ENCODE measurements at regions not wholly inside any gene's neighbourhood (a gene's known extent, or its start where the extent isn't known, plus 50 kb on each side); places are given as distances from the start of the nearest gene placed in this dataset.

- ATAC-seq (no peak), DNase-seq (ENCODE audit: extremely low read depth in 1 of 4, low spot score in 3 of 4) (no peak), FAIRE-seq (no peak)
- 4% methylated on average over 3 of the region's 3 CpGs for WGBS (ENCODE audit: insufficient coverage, low coverage, missing lambda C conversion rate)
- TF ChIP-seq ZNF644 (tag; IDR thresholded peaks at IDR 0.05; ENCODE audit: low read depth), result no peak
- TF ChIP-seq DIDO1 (tag; IDR thresholded peaks at IDR 0.05; ENCODE audit: low read depth), result no peak
- no peak for TF ChIP-seq ZNF395 (CRISPR knock-in tag; IDR thresholded peaks at IDR 0.05)
- TF ChIP-seq KDM2B (CRISPR knock-in tag; IDR thresholded peaks at IDR 0.05), result no peak
- TF ChIP-seq RCOR1 (IDR thresholded peaks at IDR 0.05; ENCODE audit: borderline replicate concordance in 1 of 2, low read depth in 2 of 2, low read length in 2 of 2), result no peak
- TF ChIP-seq EGR1 (conservative IDR thresholded peaks at IDR 0.05), result no peak
- no peak for TF ChIP-seq GATAD2A (IDR thresholded peaks at IDR 0.05)
- TF ChIP-seq EZH2 (IDR thresholded peaks at IDR 0.05; ENCODE audit: borderline replicate concordance, low read depth, low read length), result no peak
- TF ChIP-seq, protein P1, sequence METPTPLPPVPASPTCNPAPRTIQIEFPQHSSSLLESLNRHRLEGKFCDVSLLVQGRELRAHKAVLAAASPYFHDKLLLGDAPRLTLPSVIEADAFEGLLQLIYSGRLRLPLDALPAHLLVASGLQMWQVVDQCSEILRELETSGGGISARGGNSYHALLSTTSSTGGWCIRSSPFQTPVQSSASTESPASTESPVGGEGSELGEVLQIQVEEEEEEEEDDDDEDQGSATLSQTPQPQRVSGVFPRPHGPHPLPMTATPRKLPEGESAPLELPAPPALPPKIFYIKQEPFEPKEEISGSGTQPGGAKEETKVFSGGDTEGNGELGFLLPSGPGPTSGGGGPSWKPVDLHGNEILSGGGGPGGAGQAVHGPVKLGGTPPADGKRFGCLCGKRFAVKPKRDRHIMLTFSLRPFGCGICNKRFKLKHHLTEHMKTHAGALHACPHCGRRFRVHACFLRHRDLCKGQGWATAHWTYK (CRISPR knock-in tag; IDR thresholded peaks at IDR 0.05), result no peak
- TF ChIP-seq SMARCB1 (IDR thresholded peaks at IDR 0.05; ENCODE audit: insufficient read length, low read depth), result no peak
- TF ChIP-seq DEAF1 (CRISPR knock-in tag; IDR thresholded peaks at IDR 0.05), result no peak
- no peak for TF ChIP-seq SREBF1 (IDR thresholded peaks at IDR 0.05; ENCODE audit: borderline replicate concordance, low read depth, low read length)
- no peak for TF ChIP-seq PTBP1 (IDR thresholded peaks at IDR 0.05; ENCODE audit: low read depth, low read length)
- TF ChIP-seq CREM (IDR thresholded peaks at IDR 0.05; ENCODE audit: low read depth), result no peak
- TF ChIP-seq ZNF79 (CRISPR knock-in tag; IDR thresholded peaks at IDR 0.05; ENCODE audit: low read depth), result no peak
- no peak for TF ChIP-seq ZFPM2 (CRISPR knock-in tag; IDR thresholded peaks at IDR 0.05)
- no peak for TF ChIP-seq SAFB (IDR thresholded peaks at IDR 0.05; ENCODE audit: borderline replicate concordance, low read depth, low read length)
- no peak overlapping the region for H3K9ac ChIP-seq (ENCODE audit: insufficient read depth in 1 of 2, low read depth in 2 of 2, low read length in 2 of 2)
- ChIA-PET CTCF (ENCODE audit: low intra/inter-chr PET ratio) (no interaction called here), POLR2A (no interaction called here)
- in situ Hi-C loops (cut with MboI), result no loop called here
- H3K4me3 ChIP-seq, result no peak overlapping the region
- no peak overlapping the region for H2AFZ ChIP-seq (ENCODE audit: low read depth, low read length)
- H3K27ac ChIP-seq (ENCODE audit: extremely low read depth, low read depth, low read length), result no peak overlapping the region
- no peaks in the 10 kb centered on the region for H3K36me3 ChIP-seq (ENCODE audit: control insufficient read depth, insufficient read depth, low read length)
- H3K4me2 ChIP-seq (ENCODE audit: insufficient read depth, low read length), result no peak overlapping the region
- no peaks in the 10 kb centered on the region for H3K4me1 ChIP-seq (replicated peaks in 1 of 2; ENCODE audit: control insufficient read depth in 2 of 2, insufficient read depth in 2 of 2, low read length in 2 of 2)
- H4K20me1 ChIP-seq (replicated peaks; ENCODE audit: control insufficient read depth, insufficient read depth, low read length), result no peaks in the 10 kb centered on the region
- H3K79me2 ChIP-seq (ENCODE audit: control insufficient read depth, insufficient read depth, low read length), result no peaks in the 10 kb centered on the region
- intact Hi-C loops (cut with micrococcal nuclease), result no loop called here
- no peaks in the 10 kb centered on the region for H3K9me1 ChIP-seq (ENCODE audit: control insufficient read depth, insufficient read depth, low read length)
- BruUV-seq (replicated peaks), result no TSS peak
- H3K27me3 ChIP-seq (ENCODE audit: control insufficient read depth in 2 of 2, insufficient read depth in 2 of 2, low read length in 2 of 2), result peaks cover 7 to 8% of the 10 kb centered on the region in 2 experiments; a peak in 3 of 5 replicates
- H3K9me3 ChIP-seq (replicated peaks; ENCODE audit: control insufficient read depth, insufficient read depth, low read depth, low read length), result no peaks in the 10 kb centered on the region
Observed at GRCh38 chr3:150243466-150243865, 164.6 kb upstream of the TSC22D2 start.
